CD1c-positive myeloid dendritic cell (primary cell): ENCODE measurements at regions not wholly inside any gene's neighbourhood (a gene's known extent, or its start where the extent isn't known, plus 50 kb on each side); places are given as distances from the start of the nearest gene placed in this dataset.
A peak's percentile ranks its signal among the peaks of the same experiment; 100 is the strongest.
"Not testable (repeated sequence)": the region's sequence is repeated elsewhere in the genome, so short reads cannot be mapped to it uniquely, and the experiment has no call there.

Experiments used
- DNase-seq: peaks from one replicate; pipeline ENCODE4 v3.0.0-alpha.2; 2016; ENCODE audit errors: extremely low spot score

GRCh38 chr1:149157409-149157808 is 54.1 kb upstream of the NBPF9 start:
- not testable (repeated sequence) for DNase-seq

- DNase-seq = not testable (repeated sequence)
Measured at GRCh38 chr1:149158308-149158707, 55.0 kb upstream of the NBPF9 start.

GRCh38 chr1:149163063-149163444 is 59.7 kb upstream of the NBPF9 start:
- not testable (repeated sequence) for DNase-seq

GRCh38 chr1:149174765-149175164 is 71.4 kb upstream of the NBPF9 start:
- DNase-seq = not testable (repeated sequence)

- not testable (repeated sequence) for DNase-seq
Measured at GRCh38 chr1:149175812-149176211, 72.5 kb upstream of the NBPF9 start.

GRCh38 chr1:149176453-149177316 is 73.3 kb upstream of the NBPF9 start:
- DNase-seq = peak; percentile 44

- not testable (repeated sequence) for DNase-seq
Measured at GRCh38 chr1:149190742-149191141, 87.4 kb upstream of the NBPF9 start.

- DNase-seq = not testable (repeated sequence)
Measured at GRCh38 chr1:149196651-149197050, 93.3 kb upstream of the NBPF9 start.

- DNase-seq = peak; percentile 65
Measured at GRCh38 chr1:149200567-149200966, 97.2 kb upstream of the NBPF9 start.

GRCh38 chr1:149202283-149202682 is 98.9 kb upstream of the NBPF9 start:
- DNase-seq = not testable (repeated sequence)

- not testable (repeated sequence) for DNase-seq
Measured at GRCh38 chr1:149204396-149204795, 101.0 kb upstream of the NBPF9 start.

GRCh38 chr1:149208836-149209235 is 105.5 kb upstream of the NBPF9 start:
- not testable (repeated sequence) for DNase-seq

- not testable (repeated sequence) for DNase-seq
Measured at GRCh38 chr1:149211757-149212420, 108.5 kb upstream of the NBPF9 start.

- not testable (repeated sequence) for DNase-seq
Measured at GRCh38 chr1:149212946-149213345, 109.6 kb upstream of the NBPF9 start.

GRCh38 chr1:149213673-149214072 is 110.3 kb upstream of the NBPF9 start:
- DNase-seq = not testable (repeated sequence)

- not testable (repeated sequence) for DNase-seq
Measured at GRCh38 chr1:149218080-149218988, 115.0 kb upstream of the NBPF9 start.

GRCh38 chr1:149219539-149219938 is 116.2 kb upstream of the NBPF9 start:
- DNase-seq = not testable (repeated sequence)

- not testable (repeated sequence) for DNase-seq
Measured at GRCh38 chr1:149220463-149221074, 117.2 kb upstream of the NBPF9 start.

GRCh38 chr1:149227933-149228665 is 124.7 kb upstream of the NBPF9 start:
- DNase-seq = not testable (repeated sequence)
